ENCODE measurements at regions not wholly inside any gene's neighbourhood (a gene's known extent, or its start where the extent isn't known, plus 50 kb on each side); places are given as distances from the start of the nearest gene placed in this dataset.

- Histone ChIP-seq H3K4me1 (ENCODE audit: insufficient read depth, low read length) (no peaks in the 10 kb centered on the region), H2AFZ (ENCODE audit: low read depth, low read length) (no peak overlapping the region), H3K9me3 (ENCODE audit: low read length) (no peaks in the 10 kb centered on the region), H3K27me3 (ENCODE audit: insufficient read depth, low read length) (peaks cover 4% of the 10 kb centered on the region), H3K4me3 (ENCODE audit: low read length) (no peak overlapping the region), H3K36me3 (ENCODE audit: insufficient read depth, low read length) (no peaks in the 10 kb centered on the region)
Measured at GRCh38 chr10:121025731-121026130, 174.6 kb downstream of the WDR11 start.

- Histone ChIP-seq H3K4me3 (ENCODE audit: low read length) (no peak overlapping the region), H2AFZ (ENCODE audit: low read depth, low read length) (no peak overlapping the region), H3K9me3 (ENCODE audit: low read length) (no peaks in the 10 kb centered on the region), H3K27me3 (ENCODE audit: insufficient read depth, low read length) (peaks cover 4% of the 10 kb centered on the region), H3K4me1 (ENCODE audit: insufficient read depth, low read length) (no peaks in the 10 kb centered on the region), H3K36me3 (ENCODE audit: insufficient read depth, low read length) (no peaks in the 10 kb centered on the region)
Measured at GRCh38 chr10:121027371-121027770, 176.2 kb downstream of the WDR11 start.

- no peak overlapping the region for H2AFZ ChIP-seq (ENCODE audit: low read depth, low read length)
- peaks cover 2% of the 10 kb centered on the region for H3K27me3 ChIP-seq (ENCODE audit: insufficient read depth, low read length)
- no peaks in the 10 kb centered on the region for H3K9me3 ChIP-seq (ENCODE audit: low read length)
- no peaks in the 10 kb centered on the region for H3K4me1 ChIP-seq (ENCODE audit: insufficient read depth, low read length)
- no peaks in the 10 kb centered on the region for H3K36me3 ChIP-seq (ENCODE audit: insufficient read depth, low read length)
- no peak overlapping the region for H3K4me3 ChIP-seq (ENCODE audit: low read length)
Measured at GRCh38 chr10:121032460-121032859, 181.3 kb downstream of the WDR11 start.

GRCh38 chr10:121033366-121033765 lies 182.2 kb downstream of the WDR11 start:
- Histone ChIP-seq H3K4me1 (ENCODE audit: insufficient read depth, low read length) (no peaks in the 10 kb centered on the region), H3K27me3 (ENCODE audit: insufficient read depth, low read length) (peaks cover 2% of the 10 kb centered on the region), H3K36me3 (ENCODE audit: insufficient read depth, low read length) (no peaks in the 10 kb centered on the region), H3K4me3 (ENCODE audit: low read length) (no peak overlapping the region), H3K9me3 (ENCODE audit: low read length) (no peaks in the 10 kb centered on the region), H2AFZ (ENCODE audit: low read depth, low read length) (no peak overlapping the region)

GRCh38 chr10:121036431-121036830 lies 185.3 kb downstream of the WDR11 start:
- Histone ChIP-seq H2AFZ (ENCODE audit: low read depth, low read length) (no peak overlapping the region), H3K4me3 (ENCODE audit: low read length) (no peak overlapping the region), H3K4me1 (ENCODE audit: insufficient read depth, low read length) (no peaks in the 10 kb centered on the region), H3K27me3 (ENCODE audit: insufficient read depth, low read length) (no peaks in the 10 kb centered on the region), H3K9me3 (ENCODE audit: low read length) (no peaks in the 10 kb centered on the region), H3K36me3 (ENCODE audit: insufficient read depth, low read length) (no peaks in the 10 kb centered on the region)

GRCh38 chr10:121041499-121041898 lies 190.3 kb downstream of the WDR11 start:
- Histone ChIP-seq H3K36me3 (ENCODE audit: insufficient read depth, low read length) (no peaks in the 10 kb centered on the region), H3K9me3 (ENCODE audit: low read length) (no peaks in the 10 kb centered on the region), H3K4me1 (ENCODE audit: insufficient read depth, low read length) (no peaks in the 10 kb centered on the region), H3K27me3 (ENCODE audit: insufficient read depth, low read length) (no peaks in the 10 kb centered on the region), H2AFZ (ENCODE audit: low read depth, low read length) (no peak overlapping the region), H3K4me3 (ENCODE audit: low read length) (no peak overlapping the region)

GRCh38 chr10:121041906-121042305 lies 190.7 kb downstream of the WDR11 start:
- no peaks in the 10 kb centered on the region for H3K9me3 ChIP-seq (ENCODE audit: low read length)
- no peak overlapping the region for H2AFZ ChIP-seq (ENCODE audit: low read depth, low read length)
- no peak overlapping the region for H3K4me3 ChIP-seq (ENCODE audit: low read length)
- no peaks in the 10 kb centered on the region for H3K27me3 ChIP-seq (ENCODE audit: insufficient read depth, low read length)
- H3K36me3 ChIP-seq (ENCODE audit: insufficient read depth, low read length) = no peaks in the 10 kb centered on the region
- no peaks in the 10 kb centered on the region for H3K4me1 ChIP-seq (ENCODE audit: insufficient read depth, low read length)

GRCh38 chr10:121042342-121042741 lies 191.2 kb downstream of the WDR11 start:
- no peaks in the 10 kb centered on the region for H3K4me1 ChIP-seq (ENCODE audit: insufficient read depth, low read length)
- H2AFZ ChIP-seq (ENCODE audit: low read depth, low read length) = no peak overlapping the region
- no peak overlapping the region for H3K4me3 ChIP-seq (ENCODE audit: low read length)
- no peaks in the 10 kb centered on the region for H3K9me3 ChIP-seq (ENCODE audit: low read length)
- H3K36me3 ChIP-seq (ENCODE audit: insufficient read depth, low read length) = no peaks in the 10 kb centered on the region
- no peaks in the 10 kb centered on the region for H3K27me3 ChIP-seq (ENCODE audit: insufficient read depth, low read length)

GRCh38 chr10:121043124-121043849 lies 192.1 kb downstream of the WDR11 start:
- no peaks in the 10 kb centered on the region for H3K9me3 ChIP-seq (ENCODE audit: low read length)
- H3K4me1 ChIP-seq (ENCODE audit: insufficient read depth, low read length) = no peaks in the 10 kb centered on the region
- no peaks in the 10 kb centered on the region for H3K36me3 ChIP-seq (ENCODE audit: insufficient read depth, low read length)
- H3K27me3 ChIP-seq (ENCODE audit: insufficient read depth, low read length) = no peaks in the 10 kb centered on the region
- H3K4me3 ChIP-seq (ENCODE audit: low read length) = no peak overlapping the region
- no peak overlapping the region for H2AFZ ChIP-seq (ENCODE audit: low read depth, low read length)

GRCh38 chr10:121048749-121049148 lies 197.6 kb downstream of the WDR11 start:
- Histone ChIP-seq H3K36me3 (ENCODE audit: insufficient read depth, low read length) (no peaks in the 10 kb centered on the region), H2AFZ (ENCODE audit: low read depth, low read length) (no peak overlapping the region), H3K4me1 (ENCODE audit: insufficient read depth, low read length) (no peaks in the 10 kb centered on the region), H3K9me3 (ENCODE audit: low read length) (no peaks in the 10 kb centered on the region), H3K27me3 (ENCODE audit: insufficient read depth, low read length) (no peaks in the 10 kb centered on the region), H3K4me3 (ENCODE audit: low read length) (no peak overlapping the region)

GRCh38 chr10:121049489-121049888 lies 198.3 kb downstream of the WDR11 start:
- H3K9me3 ChIP-seq (ENCODE audit: low read length) = peaks cover 2% of the 10 kb centered on the region
- H3K27me3 ChIP-seq (ENCODE audit: insufficient read depth, low read length) = no peaks in the 10 kb centered on the region
- no peaks in the 10 kb centered on the region for H3K36me3 ChIP-seq (ENCODE audit: insufficient read depth, low read length)
- no peak overlapping the region for H2AFZ ChIP-seq (ENCODE audit: low read depth, low read length)
- H3K4me1 ChIP-seq (ENCODE audit: insufficient read depth, low read length) = no peaks in the 10 kb centered on the region
- no peak overlapping the region for H3K4me3 ChIP-seq (ENCODE audit: low read length)

- Histone ChIP-seq H3K4me1 (ENCODE audit: insufficient read depth, low read length) (no peaks in the 10 kb centered on the region), H3K27me3 (ENCODE audit: insufficient read depth, low read length) (no peaks in the 10 kb centered on the region), H3K9me3 (ENCODE audit: low read length) (peaks cover 2% of the 10 kb centered on the region), H2AFZ (ENCODE audit: low read depth, low read length) (no peak overlapping the region), H3K36me3 (ENCODE audit: insufficient read depth, low read length) (no peaks in the 10 kb centered on the region), H3K4me3 (ENCODE audit: low read length) (no peak overlapping the region)
Measured at GRCh38 chr10:121049923-121050322, 198.8 kb downstream of the WDR11 start.

- H3K4me3 ChIP-seq (ENCODE audit: low read length) = no peak overlapping the region
- no peak overlapping the region for H2AFZ ChIP-seq (ENCODE audit: low read depth, low read length)
- no peaks in the 10 kb centered on the region for H3K4me1 ChIP-seq (ENCODE audit: insufficient read depth, low read length)
- H3K36me3 ChIP-seq (ENCODE audit: insufficient read depth, low read length) = no peaks in the 10 kb centered on the region
- H3K9me3 ChIP-seq (ENCODE audit: low read length) = peaks cover 2% of the 10 kb centered on the region
- no peaks in the 10 kb centered on the region for H3K27me3 ChIP-seq (ENCODE audit: insufficient read depth, low read length)
Measured at GRCh38 chr10:121051171-121051570, 200.0 kb downstream of the WDR11 start.

GRCh38 chr10:121051696-121052279 lies 200.6 kb downstream of the WDR11 start:
- no peak overlapping the region for H3K4me3 ChIP-seq (ENCODE audit: low read length)
- no peaks in the 10 kb centered on the region for H3K4me1 ChIP-seq (ENCODE audit: insufficient read depth, low read length)
- H3K36me3 ChIP-seq (ENCODE audit: insufficient read depth, low read length) = no peaks in the 10 kb centered on the region

More at GRCh38 chr10:121051696-121052279, 200.6 kb downstream of the WDR11 start:
- Histone ChIP-seq H3K27me3 (ENCODE audit: insufficient read depth, low read length) (no peaks in the 10 kb centered on the region), H3K9me3 (ENCODE audit: low read length) (peaks cover 2% of the 10 kb centered on the region), H2AFZ (ENCODE audit: low read depth, low read length) (no peak overlapping the region)
